Suprapubic skin (tissue), 4 donors: ENCODE measurements at regions not wholly inside any gene's neighbourhood (a gene's known extent, or its start where the extent isn't known, plus 50 kb on each side); places are given as distances from the start of the nearest gene placed in this dataset.

Experiments
- DNase-seq, 2 donors: peaks; one replicate each; pipeline ENCODE4 v3.0.0-alpha.2; 2019; ENCODE audit warnings: low spot score in 2 of 2
- H3K27ac ChIP-seq: fragments of 200-600 bp; sonication (generic); one replicate; pipeline ENCODE4 v1.5.1; 2019
- H3K27me3 ChIP-seq: fragments of 200-600 bp; sonication (generic); one replicate; pipeline ENCODE4 v1.5.1; 2019
- H3K36me3 ChIP-seq: fragments of 200-600 bp; sonication (generic); one replicate; pipeline ENCODE4 v1.5.1; 2019
- H3K4me1 ChIP-seq: fragments of 200-600 bp; sonication (generic); one replicate; pipeline ENCODE4 v1.5.1; 2019
- H3K4me3 ChIP-seq: fragments of 200-600 bp; sonication (generic); one replicate; pipeline ENCODE4 v1.5.1; 2019; ENCODE audit warnings: mild to moderate bottlenecking
- H3K9me3 ChIP-seq: fragments of 200-600 bp; sonication (generic); one replicate; pipeline ENCODE4 v1.5.1; 2019
- EP300 ChIP-seq: sonication (generic); formaldehyde crosslinking; IDR thresholded peaks from one replicate; pipeline ENCODE4 v1.6.1; 2017; ENCODE audit warnings: antibody characterized with exemption
- POLR2A ChIP-seq, 2 donors: fragments of 450-650 bp; IDR thresholded peaks; one replicate each; pipeline ENCODE4 v1.6.1; 2017; ENCODE audit warnings: antibody characterized with exemption in 2 of 2, mild to moderate bottlenecking in 2 of 2, moderate library complexity in 2 of 2
- POLR2AphosphoS5 ChIP-seq, 3 donors: sonication (generic); formaldehyde crosslinking; IDR thresholded peaks; one replicate each; pipeline ENCODE4 v1.6.1; 2017; ENCODE audit warnings: antibody characterized with exemption in 3 of 3
- WGBS: methylation state at CpG from one replicate; pipeline ENCODE4 v1.1.5; 2018; 5-methylcytosine and 5-hydroxymethylcytosine counted together
- TF ChIP-seq, protein P1 (sequence below), 2 donors: fragments of 200-600 bp in 1 of 2; fragments of 450-650 bp in 1 of 2; sonication (generic) in 1 of 2; IDR thresholded peaks; one replicate each; pipeline ENCODE4 v1.5.1; 2016 to 2019; ENCODE audit warnings: antibody characterized with exemption in 2 of 2, mild to moderate bottlenecking in 1 of 2, moderate library complexity in 1 of 2

DNA sequence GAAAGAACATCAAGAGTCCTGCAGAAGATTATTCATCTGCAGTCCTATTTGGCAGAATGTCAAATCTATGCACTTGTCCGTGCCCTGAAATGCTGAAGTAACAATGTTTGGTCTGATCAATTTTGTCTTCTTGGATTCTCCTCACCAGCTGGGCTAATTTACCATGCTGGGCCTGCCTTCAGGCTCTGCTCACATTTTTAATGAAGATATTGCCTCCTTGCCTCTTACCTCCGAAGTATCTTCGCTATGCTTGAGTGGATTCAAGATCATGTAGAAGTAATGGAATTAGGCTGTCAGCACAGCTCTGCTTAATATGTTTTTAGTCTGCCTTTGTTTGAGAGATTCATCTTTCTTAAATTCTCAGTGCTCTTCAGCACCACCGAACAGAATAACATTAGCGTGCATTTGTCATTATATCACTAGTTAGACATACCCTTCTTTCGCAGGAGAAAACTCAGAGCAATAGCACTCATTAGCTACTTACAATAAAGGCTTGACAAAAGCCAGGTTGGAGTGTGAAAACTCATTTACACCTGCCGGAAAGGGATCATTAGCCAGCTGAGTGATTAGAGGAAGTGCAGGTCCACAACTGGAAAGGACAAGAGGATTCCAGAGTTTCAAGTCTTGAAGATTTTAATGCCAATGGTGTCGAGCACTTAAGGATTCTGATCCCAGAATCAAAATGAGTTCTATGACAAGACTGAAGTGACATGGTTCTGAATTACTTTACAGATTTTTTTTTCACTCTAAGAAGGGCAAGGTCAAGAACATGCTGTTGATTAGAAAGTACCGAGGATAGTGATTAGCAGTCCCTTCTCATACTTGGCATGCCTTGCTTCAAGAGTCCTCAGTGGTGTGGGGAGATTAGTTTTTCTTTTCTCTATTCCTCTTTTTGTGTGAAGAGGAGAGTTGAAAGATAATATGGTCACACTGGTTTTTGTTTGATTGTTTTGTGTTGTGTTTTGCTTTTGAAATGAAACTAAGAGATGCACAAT, 405.6 kb upstream of the TOM1L1 start:
- no peaks in the 10 kb centered on the region for H3K4me1 ChIP-seq
- H3K27ac ChIP-seq, result no peak overlapping the region
- TF ChIP-seq POLR2AphosphoS5 (IDR thresholded peaks at IDR 0.05) (no peak), POLR2A (IDR thresholded peaks at IDR 0.05) (no peak), EP300 (no peak)
- TF ChIP-seq, protein P1, sequence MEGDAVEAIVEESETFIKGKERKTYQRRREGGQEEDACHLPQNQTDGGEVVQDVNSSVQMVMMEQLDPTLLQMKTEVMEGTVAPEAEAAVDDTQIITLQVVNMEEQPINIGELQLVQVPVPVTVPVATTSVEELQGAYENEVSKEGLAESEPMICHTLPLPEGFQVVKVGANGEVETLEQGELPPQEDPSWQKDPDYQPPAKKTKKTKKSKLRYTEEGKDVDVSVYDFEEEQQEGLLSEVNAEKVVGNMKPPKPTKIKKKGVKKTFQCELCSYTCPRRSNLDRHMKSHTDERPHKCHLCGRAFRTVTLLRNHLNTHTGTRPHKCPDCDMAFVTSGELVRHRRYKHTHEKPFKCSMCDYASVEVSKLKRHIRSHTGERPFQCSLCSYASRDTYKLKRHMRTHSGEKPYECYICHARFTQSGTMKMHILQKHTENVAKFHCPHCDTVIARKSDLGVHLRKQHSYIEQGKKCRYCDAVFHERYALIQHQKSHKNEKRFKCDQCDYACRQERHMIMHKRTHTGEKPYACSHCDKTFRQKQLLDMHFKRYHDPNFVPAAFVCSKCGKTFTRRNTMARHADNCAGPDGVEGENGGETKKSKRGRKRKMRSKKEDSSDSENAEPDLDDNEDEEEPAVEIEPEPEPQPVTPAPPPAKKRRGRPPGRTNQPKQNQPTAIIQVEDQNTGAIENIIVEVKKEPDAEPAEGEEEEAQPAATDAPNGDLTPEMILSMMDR (IDR thresholded peaks at IDR 0.05), result no peak
- WGBS, result 80% methylated on average over 9 of the region's 9 CpGs
- H3K36me3 ChIP-seq, result no peaks in the 10 kb centered on the region
- DNase-seq, result no peak
- no peaks in the 10 kb centered on the region for H3K27me3 ChIP-seq
- H3K4me3 ChIP-seq, result no peak overlapping the region
- no peaks in the 10 kb centered on the region for H3K9me3 ChIP-seq

DNA sequence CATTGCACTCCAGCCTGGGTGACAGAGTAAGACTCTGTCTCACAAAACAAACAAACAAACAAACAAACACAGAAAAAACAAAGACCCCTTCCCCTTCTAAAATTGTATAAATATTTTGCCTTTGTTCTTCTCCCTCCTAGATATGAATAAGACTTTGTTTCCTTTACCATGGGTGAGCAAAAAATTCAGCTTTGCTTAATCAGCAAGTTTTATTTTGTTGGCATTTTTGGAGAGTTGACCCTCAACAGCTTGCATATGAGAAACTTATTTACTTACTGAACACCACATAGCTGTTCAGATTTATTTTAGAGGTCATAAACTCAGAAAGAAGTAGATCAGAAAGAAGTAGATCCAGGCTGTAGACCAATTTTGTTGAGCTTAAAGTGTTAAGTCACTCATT, 395.2 kb upstream of the TOM1L1 start:
- no peak for DNase-seq
- H3K27ac ChIP-seq, result no peak overlapping the region
- H3K36me3 ChIP-seq, result no peaks in the 10 kb centered on the region
- H3K27me3 ChIP-seq, result no peaks in the 10 kb centered on the region
- H3K9me3 ChIP-seq, result no peaks in the 10 kb centered on the region
- no peak overlapping the region for H3K4me3 ChIP-seq
- TF ChIP-seq EP300, result no peak
- no peaks in the 10 kb centered on the region for H3K4me1 ChIP-seq

DNA sequence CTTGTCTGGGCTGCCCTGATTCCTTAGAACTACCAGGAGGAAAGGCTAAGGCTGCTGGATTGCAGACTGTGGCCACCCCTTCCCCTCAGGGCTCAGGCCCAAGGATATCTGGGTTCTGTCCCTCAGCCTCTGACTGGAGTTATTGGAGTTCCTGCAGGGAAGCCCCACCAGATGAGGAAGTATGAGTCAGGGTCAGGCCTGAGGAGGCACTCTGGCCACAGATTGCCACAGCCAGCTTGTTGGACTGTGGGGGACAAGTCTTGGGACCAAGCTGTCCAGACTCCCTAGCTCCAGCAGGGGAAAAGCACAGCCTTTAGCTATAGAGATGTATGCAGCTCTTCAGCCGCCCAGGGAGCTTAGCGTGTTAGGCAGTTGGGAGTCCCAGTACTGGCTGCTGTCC, 381.9 kb upstream of the TOM1L1 start:
- no peak for TF ChIP-seq EP300
- TF ChIP-seq POLR2A (IDR thresholded peaks at IDR 0.05), result no peak
- TF ChIP-seq, protein P1 (IDR thresholded peaks at IDR 0.05), result no peak
- no peak for TF ChIP-seq POLR2AphosphoS5 (IDR thresholded peaks at IDR 0.05)
- H3K27ac ChIP-seq, result no peak overlapping the region
- H3K9me3 ChIP-seq, result peaks cover 3% of the 10 kb centered on the region
- no peaks in the 10 kb centered on the region for H3K36me3 ChIP-seq
- no peaks in the 10 kb centered on the region for H3K27me3 ChIP-seq
- H3K4me1 ChIP-seq, result no peaks in the 10 kb centered on the region
- no peak overlapping the region for H3K4me3 ChIP-seq
- DNase-seq, result no peak
- WGBS, result 100% methylated on average over 1 of the region's 2 CpGs

DNA sequence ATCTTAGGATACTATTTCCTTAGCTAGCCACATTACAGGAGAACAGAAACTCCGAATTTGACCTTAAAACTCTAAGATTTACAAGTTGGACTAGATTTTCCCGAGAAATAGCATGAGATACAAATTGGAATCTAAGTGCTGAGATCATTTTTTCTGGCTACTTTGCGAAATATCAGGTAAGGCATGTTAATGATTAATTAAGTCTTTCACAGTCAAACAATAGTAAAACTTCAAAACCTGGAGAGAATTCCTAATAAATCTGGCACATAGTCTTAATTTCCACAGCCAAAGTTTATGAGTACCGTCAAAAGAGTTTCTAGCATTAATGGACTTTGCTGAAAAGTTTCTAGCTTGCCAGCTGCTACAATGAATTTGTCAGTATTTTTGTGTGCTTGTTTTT, 379.5 kb upstream of the TOM1L1 start:
- DNase-seq, result no peak

DNA sequence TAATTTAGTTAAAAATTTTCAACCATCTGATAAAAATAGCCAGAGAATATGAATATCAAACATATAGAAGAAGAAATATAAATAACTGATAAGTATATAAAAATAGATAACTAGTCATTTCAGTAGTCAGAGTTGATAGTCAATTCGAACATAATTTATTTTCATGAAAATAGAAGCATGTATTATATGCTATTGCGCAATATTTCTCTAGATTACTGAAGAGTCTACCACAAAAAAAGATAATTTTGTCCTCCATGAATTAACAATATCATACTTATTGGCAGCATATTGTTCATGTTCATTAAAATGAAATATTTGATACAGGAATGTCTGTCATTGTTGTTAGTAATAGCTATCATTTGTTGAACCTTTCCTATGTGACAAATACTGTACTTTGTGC, 376.2 kb upstream of the TOM1L1 start:
- Histone ChIP-seq H3K4me3 (no peak overlapping the region), H3K4me1 (no peaks in the 10 kb centered on the region), H3K27me3 (no peaks in the 10 kb centered on the region), H3K9me3 (no peaks in the 10 kb centered on the region), H3K27ac (no peak overlapping the region), H3K36me3 (no peaks in the 10 kb centered on the region)
- TF ChIP-seq POLR2AphosphoS5 (IDR thresholded peaks at IDR 0.05) (no peak), EP300 (no peak), POLR2A (IDR thresholded peaks at IDR 0.05) (no peak)
- TF ChIP-seq, protein P1 (IDR thresholded peaks at IDR 0.05), result no peak
- 76% methylated on average over 2 of the region's 2 CpGs for WGBS
- no peak for DNase-seq

More for the DNA sequence above, 379.5 kb upstream of the TOM1L1 start:
- H3K27me3 ChIP-seq, result no peaks in the 10 kb centered on the region
- no peak overlapping the region for H3K27ac ChIP-seq
- TF ChIP-seq POLR2AphosphoS5 (IDR thresholded peaks at IDR 0.05), result no peak
- TF ChIP-seq EP300, result no peak
- no peak for TF ChIP-seq POLR2A (IDR thresholded peaks at IDR 0.05)
- TF ChIP-seq, protein P1 (IDR thresholded peaks at IDR 0.05), result no peak
- H3K9me3 ChIP-seq, result peaks cover 3% of the 10 kb centered on the region
- no peak overlapping the region for H3K4me3 ChIP-seq
- WGBS, result 42% methylated on average over 4 of the region's 4 CpGs
- no peaks in the 10 kb centered on the region for H3K4me1 ChIP-seq
- no peaks in the 10 kb centered on the region for H3K36me3 ChIP-seq
